Fibroblast of gingiva (primary cell): ENCODE measurements at regions not wholly inside any gene's neighbourhood (a gene's known extent, or its start where the extent isn't known, plus 50 kb on each side); places are given as distances from the start of the nearest gene placed in this dataset.

Experiments used
- DNase-seq: peaks from one replicate; pipeline ENCODE4 v3.0.0-alpha.2; 2011; ENCODE audit warnings: low read depth

GRCh38 chr13:78004821-78005220 lies 86.2 kb upstream of the EDNRB start:
- no peak for DNase-seq

GRCh38 chr13:77999746-78000145 lies 81.1 kb upstream of the EDNRB start:
- no peak for DNase-seq

GRCh38 chr13:77994166-77994565 lies 75.5 kb upstream of the EDNRB start:
- no peak for DNase-seq

GRCh38 chr13:77991003-77991402 lies 72.4 kb upstream of the EDNRB start:
- no peak for DNase-seq

GRCh38 chr13:77989281-77989680 lies 70.7 kb upstream of the EDNRB start:
- no peak for DNase-seq

- DNase-seq = no peak
Measured at GRCh38 chr13:77988355-77988754, 69.7 kb upstream of the EDNRB start.

- DNase-seq = no peak
Measured at GRCh38 chr13:77986713-77987112, 68.1 kb upstream of the EDNRB start.

- peak; percentile 14 for DNase-seq
Measured at GRCh38 chr13:77985866-77986636, 67.4 kb upstream of the EDNRB start.

GRCh38 chr13:77981281-77981881 lies 62.8 kb upstream of the EDNRB start:
- peak; percentile 93 for DNase-seq

- peak; percentile 85 for DNase-seq
Measured at GRCh38 chr13:77980592-77980991, 62.0 kb upstream of the EDNRB start.

GRCh38 chr13:77979721-77980385 lies 61.2 kb upstream of the EDNRB start:
- peak; percentile 21 for DNase-seq

GRCh38 chr13:77975358-77976042 lies 56.9 kb upstream of the EDNRB start:
- no peak for DNase-seq

- DNase-seq = no peak
Measured at GRCh38 chr13:77969299-77969698, 50.7 kb upstream of the EDNRB start.
